Iris pigment epithelial cell (primary cell): ENCODE measurements at regions not wholly inside any gene's neighbourhood (a gene's known extent, or its start where the extent isn't known, plus 50 kb on each side); places are given as distances from the start of the nearest gene placed in this dataset.
"Not testable (repeated sequence)": the region's sequence is repeated elsewhere in the genome, so short reads cannot be mapped to it uniquely, and the experiment has no call there.

Source experiments
- DNase-seq: peaks from one replicate; pipeline ENCODE4 v3.0.0-alpha.2; 2011; ENCODE audit warnings: low read depth

DNA sequence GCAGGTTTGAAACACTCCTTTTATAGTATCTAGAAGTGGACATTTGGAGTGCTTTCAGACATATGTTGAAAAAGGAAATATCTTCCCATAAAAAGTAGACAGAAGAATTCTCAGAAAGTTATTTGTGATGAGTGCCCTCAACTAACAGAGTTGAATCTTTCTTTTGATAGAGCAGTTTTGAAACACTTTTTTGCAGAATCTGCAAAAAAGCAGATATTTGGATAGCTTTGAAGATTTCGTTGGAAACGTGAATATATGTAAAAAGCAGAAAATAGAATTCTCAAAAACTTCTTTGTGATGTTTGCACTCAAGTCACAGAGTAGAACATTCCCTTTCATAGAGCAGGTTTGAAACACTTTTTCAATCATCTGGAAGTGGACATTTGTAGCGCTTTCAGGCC, 676.4 kb upstream of the ZNF337 start:
- not testable (repeated sequence) for DNase-seq

DNA sequence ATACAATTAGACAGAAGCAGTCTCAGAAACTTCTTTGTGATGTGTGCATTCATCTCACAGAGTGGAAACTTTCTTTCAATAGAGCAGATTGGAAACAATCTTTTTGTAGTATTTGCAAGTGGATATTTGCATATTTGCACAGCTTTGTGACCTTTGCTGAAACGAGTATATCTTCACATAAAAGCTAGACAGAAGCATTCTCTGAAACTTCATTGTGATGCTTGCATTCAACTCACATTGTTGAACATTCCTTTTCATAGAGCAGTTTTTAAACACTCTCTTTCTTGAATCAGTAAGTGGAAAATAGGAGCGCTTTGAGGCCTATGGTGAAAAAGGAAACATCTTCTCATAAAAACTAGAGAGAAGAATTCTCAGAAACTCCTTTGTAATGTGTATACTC, 657.9 kb upstream of the ZNF337 start:
- DNase-seq, result no peak

DNA sequence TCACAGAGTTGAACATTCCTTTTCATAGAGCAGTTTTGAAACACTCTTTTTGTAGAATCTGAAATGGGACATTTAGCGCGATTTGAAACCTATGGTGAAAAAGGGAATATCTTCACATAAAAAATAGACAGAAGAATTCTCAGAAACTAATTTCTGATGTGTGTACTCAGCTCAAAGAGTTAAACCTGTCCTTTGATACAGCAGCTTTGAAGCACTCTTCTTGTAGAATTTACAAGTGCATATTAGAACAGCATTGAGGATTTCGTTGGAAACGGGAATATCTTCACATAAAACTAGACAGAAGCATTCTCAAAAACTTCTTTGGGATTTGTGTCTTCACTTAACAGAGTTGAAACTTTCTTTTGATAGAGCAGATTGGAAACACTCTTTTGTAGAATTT, 650.7 kb upstream of the ZNF337 start:
- no peak for DNase-seq

DNA sequence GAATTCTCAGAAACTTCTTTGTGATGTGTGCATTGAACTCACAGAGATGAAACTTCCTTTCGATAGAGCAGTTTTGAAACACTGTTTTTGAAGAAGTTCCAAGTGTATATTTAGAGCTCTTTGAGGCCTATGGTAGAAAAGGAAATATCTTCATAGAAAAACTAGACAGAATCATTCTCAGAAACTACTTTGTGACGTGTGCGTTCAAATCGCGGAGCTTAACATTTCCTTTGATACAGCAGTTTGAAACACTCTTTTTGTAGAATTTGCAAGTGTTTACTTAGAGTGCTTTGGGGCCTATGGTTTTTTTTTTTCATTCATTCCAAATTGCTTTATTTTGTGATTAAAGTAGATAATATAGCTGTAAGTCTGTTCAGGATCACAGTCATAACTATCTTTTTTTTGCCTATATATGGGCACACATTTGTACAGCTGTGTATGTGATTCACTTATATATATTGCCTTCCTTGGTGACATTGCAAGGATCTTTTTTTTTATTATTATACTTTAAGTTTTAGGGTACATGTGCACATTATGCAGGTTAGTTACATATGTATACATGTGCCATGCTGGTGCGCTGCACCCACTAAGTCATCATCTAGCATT, 643.9 kb upstream of the ZNF337 start:
- DNase-seq, result not testable (repeated sequence)

DNA sequence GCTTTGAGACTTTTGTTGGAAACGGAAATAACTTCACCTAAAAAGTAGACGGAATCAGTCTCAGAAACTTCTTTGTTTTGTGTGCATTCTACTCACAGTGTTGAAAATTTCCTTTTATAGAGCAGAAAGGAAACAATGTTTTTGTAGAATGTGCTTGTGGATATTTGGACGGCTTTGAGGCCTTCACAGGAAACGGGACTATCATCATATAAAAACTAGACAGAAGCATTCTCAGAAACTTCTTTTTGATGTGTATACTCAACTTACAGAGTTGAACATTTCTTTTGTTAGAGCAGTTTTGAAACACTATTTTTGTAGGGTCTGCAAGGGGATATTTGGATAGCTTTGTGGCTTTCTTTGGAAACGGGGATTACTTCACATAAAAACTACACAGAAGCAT, 627.5 kb upstream of the ZNF337 start:
- DNase-seq, result no peak

DNA sequence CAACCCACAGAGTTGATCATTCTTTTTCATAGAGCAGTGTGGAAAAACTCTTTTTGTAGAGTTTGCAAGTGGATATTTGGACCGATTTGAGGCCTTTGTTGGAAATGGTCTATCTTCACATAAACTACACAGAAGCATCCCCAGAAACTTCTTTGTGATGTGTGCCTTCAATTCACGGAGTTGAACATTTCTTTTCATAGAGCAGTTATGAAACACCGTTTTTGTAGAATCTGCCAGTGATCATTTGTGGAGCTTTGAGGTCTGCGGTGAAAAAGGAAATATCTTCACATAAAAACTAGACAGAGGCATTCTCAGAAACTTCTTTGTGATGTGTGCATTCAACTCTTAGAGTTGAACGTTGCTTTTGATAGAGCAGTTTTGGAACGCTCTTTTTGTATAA, 618.4 kb upstream of the ZNF337 start:
- DNase-seq, result no peak

DNA sequence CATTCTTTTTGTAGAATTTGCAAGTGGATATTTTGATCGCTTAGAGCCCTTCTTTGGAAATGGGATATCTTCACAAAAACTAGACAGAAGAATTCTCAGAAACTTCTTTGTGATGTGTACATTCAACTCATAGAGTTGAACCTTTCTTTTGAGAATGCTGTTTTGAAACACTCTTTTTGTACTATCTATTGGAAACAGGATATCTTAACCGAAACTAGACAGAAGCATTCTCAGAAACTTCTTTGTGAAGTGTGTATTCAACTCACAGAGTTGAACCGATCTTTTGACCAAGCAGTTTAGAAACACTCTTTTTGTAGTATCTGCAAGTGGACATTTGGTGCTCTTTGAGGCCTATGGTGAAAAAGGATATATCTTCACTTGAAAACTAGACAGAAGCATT, 613.1 kb upstream of the ZNF337 start:
- DNase-seq, result not testable (repeated sequence)

DNA sequence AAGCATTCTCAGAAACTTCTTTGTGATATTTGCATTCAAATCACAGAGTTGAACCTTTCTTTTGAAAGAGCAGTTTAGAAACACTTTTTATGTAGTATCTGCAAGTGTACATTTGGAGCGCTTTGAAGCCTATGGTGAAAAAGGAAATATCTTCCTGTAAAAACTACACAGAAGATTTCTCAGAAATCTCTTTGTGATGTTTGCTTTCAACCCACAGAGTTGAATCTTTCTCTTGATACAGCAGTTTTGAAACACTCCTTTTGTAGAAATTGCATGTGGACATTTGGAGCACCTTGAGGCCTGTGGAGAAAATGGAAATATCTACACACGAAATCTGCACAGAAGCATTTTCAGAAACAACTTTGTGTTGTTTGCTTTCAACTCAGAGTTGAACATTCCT, 612.3 kb upstream of the ZNF337 start:
- DNase-seq, result no peak

DNA sequence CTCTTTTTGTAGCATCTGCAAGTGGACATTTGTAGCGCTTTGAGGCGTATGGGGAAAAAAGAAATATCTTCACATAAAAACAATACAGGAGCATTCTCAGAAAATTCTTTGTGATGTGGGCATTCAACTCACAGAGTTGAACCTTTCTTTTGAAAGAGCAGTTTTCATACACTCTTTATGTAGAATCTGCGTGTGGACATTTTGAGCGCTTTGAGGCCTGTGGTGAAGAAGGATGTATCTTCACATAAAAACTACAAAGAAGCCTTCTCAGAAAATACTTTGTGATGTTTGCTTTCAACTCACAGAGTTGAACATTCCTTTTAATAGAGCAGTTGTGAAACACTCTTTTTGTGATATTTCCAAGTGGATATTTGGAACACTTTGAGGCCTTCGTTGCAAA, 598.4 kb upstream of the ZNF337 start:
- no peak for DNase-seq

DNA sequence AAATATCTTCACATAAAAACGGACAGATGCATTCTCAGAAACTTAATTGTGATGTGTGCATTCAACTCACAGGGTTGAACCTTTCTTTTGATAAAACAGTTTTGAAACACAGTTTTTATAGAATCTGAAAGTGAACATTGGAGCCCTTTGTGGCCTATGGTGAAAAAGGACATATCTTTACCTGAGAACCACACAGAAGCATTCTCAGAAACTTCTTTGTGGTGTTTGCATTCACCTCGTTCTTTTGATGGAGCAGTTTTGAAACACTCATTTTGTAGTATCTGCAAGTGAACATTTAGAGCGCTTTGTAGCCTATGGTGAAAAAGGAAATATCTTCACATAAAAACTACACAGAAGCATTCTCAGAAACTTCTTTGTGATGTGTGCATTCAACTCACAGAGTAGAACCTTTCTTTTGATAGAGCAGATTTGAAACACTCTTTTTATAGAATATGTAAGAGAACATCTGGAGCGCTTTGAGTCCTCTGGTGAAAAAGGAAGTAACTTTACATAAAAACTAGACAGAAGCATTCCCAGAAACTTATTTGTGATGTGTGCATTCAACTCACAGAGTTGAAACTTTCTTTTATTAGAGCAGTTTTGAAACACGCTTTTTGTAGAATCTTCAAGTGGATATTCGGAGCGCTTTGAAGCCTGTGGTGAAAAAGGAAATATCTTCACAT, 591.9 kb upstream of the ZNF337 start:
- not testable (repeated sequence) for DNase-seq

DNA sequence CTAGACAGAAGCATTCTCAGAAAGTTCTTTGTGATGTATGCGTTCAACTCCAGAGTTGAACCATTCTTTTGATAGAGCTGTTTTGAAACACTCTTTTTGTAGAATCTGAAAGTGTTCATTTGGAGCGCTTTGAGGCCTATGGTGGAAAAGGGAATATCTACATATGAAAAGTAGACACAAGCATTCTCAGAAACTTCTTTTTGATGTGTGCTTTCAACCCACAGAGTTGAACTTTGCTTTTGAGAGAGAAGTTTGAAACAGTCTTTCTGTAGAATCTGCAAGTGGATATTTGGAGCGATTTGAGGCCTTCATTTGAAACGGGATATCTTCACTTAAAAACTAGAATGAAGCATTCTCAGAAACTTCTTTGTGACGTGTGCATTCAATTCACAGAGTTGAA, 582.6 kb upstream of the ZNF337 start:
- DNase-seq, result no peak

DNA sequence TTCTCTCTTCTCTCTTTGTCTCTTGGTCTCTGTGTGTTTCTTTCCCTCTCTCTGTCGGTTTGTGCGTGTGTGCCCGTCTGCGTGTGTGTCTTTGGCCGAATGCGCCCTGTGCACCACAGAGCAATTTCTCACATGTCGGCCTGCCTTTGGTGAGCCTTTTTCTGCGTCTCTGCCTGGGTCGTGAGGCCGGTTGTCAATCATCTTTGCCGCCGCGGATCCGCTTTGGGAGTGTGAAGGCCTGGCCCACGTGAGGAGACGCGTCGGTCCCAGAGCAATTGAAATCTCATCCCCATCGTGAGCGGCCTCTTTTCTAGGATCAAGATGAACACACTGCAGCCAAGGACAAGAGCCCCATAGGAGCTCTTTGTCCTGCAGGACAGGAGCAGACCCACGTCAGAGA, 580.7 kb upstream of the ZNF337 start:
- no peak for DNase-seq

DNA sequence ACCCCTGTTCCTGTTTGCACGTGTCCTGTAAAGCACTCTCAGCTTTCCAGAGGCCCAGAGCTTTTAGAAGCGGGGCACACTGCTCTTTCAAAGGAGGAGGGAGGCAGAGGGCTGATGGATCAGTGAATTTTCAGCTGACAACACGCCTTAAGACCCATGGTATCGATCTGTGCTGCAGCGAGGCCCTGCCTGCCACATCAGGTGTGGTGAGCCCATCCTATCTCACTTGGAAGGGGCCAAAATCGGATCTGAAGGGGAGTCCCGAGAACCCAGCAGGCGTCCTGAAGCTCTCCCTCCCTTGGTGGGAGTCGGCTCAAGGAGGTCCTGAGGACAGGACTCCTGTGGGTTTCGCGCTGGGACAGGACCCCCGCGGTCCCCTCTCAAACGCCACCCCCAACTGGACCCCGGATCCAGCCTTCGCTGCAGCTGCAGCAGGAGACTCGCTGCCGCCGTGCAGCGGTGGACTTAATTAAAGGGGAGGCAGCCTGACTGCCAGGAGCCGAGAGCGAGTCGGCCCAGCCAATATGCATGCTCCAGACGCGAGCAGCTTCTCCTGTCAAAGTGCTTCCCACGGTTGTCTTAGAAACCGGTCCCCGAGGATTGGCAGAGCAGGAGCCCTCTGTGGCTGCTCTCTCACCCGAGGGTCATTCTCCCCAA, 580.0 kb upstream of the ZNF337 start:
- no peak for DNase-seq

DNA sequence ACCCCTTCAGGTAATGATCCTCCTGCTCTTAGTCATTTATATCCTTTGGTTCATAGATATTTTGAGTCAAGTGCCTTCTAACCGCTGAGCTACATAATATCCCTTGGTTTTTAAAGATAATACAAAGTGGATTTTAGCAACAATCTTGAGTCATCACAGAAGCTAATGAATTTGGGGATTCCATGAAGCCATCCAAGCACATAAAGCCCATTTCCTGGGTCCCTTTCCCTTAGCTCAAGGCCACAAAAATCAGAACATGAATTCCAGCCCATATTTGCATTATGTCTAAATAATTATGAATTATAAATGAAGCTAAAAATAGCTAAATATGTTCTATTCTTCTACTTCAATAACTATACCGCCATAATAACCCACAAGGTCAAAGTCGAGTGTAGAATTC, 572.1 kb upstream of the ZNF337 start:
- DNase-seq, result not testable (repeated sequence)

DNA sequence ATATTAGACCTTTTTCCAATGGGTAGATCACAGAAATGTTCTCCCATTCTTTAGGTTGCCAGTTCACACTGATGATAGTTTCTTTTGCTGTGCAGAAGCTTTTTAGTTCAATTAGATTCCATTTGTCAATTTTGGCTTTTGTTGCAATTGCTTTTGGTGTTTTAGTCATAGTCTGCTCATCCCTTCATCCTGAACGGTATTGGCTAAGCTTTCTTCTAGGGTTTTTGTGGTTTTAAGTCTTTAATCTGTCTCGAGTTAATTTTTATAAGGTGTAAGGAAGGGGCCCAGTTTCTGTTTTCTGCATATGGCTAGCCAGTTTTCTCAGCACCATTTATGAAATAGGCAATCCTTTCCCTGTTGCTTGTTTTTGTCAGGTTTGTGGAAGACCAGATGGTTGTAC, 564.3 kb upstream of the ZNF337 start:
- DNase-seq, result not testable (repeated sequence)

DNA sequence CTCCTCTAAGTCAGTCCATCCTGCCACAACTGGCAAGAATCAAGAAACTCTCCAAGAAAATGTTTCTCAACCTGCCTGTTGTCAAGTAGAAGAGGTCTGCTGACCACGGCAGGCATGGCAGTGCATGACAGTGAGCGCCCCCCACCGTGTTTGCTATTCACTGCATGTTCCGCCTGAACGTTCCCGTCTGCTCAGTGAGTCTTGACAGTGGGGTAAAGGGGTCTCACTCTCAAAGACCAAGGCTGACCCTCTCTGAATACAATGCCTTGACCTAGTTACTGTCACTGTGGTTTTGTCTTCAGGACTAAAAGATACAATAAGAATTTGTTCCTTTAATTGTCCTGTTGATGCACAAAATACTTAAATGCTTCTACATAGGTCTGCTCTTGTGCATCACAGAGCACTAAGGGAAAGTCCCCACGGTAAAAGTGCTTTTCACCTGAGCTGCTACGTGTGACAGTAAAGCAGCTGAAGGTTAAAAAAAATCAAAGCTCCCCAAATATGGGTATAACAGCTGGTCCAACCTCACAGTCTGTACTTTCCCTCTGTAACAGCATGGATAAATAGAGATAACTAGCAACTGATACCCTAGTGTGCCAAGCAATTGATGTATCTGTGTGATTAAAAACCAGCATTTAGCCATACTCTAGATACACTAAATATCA, 555.8 kb upstream of the ZNF337 start:
- DNase-seq, result not testable (repeated sequence)

DNA sequence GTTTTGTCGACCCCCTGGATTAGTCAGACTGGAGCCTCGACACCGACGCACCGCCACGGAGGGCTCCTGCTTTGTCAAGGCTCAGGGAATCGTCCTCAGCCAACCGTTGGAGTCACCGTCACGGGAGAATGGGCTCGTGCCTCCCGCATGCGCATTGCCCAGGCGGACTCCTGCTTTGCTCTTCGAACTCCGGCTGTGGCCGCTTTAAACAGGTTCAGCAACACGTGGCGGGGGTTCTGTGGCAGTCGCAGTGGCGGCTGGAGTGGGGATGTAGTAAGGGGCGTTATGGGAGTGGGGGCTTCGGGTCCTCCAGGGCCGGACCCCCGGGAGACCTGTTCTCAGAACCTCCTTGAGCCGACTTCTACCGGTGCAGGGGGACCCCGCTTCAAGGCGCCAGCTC, 554.7 kb upstream of the ZNF337 start:
- DNase-seq, result not testable (repeated sequence)

DNA sequence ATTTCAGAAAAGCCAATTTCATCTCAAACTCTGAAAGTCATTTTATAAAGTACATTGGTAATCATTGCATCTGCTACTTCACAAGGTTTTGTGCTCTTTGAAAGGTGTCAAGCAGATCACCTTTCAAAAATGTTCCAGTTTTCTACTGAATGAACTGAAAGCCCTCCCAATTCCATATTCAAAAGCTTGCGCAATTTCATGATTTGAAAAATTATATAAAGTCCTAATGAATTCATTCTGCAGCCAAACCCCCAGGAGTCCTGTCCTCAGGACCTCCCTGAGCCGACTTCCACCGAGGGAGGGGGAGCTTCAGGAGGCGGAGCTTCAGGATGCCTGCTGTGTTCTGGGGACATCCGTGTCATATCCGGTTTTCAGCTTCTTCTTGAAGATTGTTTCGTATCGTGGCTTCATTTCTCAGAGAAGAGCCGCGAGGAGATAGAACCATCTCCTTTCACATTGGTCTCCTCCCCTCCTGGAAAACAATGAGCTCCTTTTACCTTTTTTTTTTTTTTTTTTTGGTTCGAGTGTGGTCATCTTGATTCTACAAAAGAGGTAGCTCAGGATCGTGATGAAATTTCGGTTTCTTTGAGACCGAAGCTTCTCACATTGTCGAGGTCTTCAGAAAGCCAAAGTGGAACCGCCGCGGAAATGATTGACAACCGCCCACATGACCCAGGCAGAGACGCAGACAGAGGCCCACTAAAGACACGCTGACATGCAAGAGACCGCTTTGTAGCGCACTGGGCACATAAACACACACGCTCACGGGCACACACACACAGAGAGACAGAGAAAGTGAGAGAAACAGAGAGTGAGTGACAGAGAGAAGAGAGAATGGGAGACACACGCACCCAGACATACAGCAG, 553.8 kb upstream of the ZNF337 start:
- DNase-seq, result not testable (repeated sequence)

DNA sequence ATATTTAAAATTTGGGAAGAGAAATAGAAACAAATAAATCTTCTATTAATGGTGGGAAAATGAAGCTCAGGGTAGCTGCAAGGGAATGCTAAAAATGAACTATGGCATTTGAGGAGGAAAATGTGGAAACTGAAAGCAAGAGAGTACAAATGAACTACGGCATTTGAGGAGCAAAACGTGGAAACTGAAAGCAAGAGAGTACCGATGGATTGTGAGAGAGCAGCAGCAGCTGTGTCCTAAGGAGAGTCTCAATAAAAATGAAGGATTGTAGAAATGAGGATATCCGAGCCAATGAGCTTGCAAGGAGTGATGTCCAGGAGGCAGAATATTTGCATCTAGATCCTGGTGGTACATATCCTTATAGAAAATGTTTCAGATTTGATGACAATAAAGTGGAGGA, 547.1 kb upstream of the ZNF337 start:
- no peak for DNase-seq

DNA sequence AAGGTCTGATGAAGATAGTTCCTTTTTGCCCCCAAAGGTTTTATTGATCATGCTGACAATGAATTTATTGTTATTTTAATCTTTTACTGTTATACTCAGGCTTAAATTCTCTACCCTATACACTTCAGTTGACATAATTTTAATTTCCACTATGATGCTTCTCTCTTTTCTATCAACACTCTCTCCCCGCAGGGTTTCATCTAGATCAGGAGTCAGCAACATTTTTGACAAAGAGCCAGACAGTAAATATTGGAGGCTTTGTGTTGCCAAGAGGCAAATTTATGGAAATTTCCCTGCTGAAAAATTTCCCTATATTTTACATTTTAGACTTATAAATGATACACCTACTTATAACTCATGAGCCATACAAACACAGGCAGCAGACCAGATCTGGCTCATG, 524.0 kb upstream of the ZNF337 start:
- not testable (repeated sequence) for DNase-seq

DNA sequence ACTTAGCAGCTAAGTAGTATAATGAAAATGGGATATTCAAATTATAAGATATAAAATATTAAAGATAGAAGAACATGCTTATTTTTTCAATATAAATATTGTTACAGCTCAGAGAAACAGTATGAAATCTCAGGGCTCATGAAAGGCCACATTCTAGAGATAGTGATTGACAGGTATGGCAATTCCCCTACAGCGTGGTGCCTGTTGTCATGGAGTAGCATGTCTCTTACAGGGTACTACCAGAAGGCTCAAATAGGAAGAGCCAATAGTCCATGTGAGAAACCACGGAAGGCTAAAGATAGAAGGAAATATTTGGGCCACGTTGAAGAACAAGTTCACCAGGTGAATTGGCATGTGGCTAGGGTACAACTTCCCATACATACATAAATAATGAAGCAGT, 522.9 kb upstream of the ZNF337 start:
- not testable (repeated sequence) for DNase-seq

DNA sequence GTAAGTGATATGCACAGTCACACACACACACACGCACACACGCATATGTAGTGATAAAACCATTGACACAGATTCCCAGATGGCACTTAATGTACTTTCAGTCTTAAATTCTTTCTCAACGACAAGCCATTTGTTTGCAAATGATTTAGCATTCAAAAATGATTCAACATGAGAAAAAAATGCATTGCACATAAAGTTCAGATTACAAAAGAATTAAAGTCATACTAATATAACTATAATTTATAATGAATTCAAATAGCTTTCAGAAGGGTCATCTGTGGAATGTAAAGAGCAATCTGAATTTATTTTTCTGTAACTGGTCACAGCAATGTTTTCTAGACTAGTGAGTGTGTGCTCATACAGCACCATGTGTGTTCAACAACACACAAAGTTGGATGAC, 521.6 kb upstream of the ZNF337 start:
- DNase-seq, result no peak
